ENCODE measurements at regions not wholly inside any gene's neighbourhood (a gene's known extent, or its start where the extent isn't known, plus 50 kb on each side); places are given as distances from the start of the nearest gene placed in this dataset.
A peak's percentile ranks its signal among the peaks of the same experiment; 100 is the strongest.

DNA sequence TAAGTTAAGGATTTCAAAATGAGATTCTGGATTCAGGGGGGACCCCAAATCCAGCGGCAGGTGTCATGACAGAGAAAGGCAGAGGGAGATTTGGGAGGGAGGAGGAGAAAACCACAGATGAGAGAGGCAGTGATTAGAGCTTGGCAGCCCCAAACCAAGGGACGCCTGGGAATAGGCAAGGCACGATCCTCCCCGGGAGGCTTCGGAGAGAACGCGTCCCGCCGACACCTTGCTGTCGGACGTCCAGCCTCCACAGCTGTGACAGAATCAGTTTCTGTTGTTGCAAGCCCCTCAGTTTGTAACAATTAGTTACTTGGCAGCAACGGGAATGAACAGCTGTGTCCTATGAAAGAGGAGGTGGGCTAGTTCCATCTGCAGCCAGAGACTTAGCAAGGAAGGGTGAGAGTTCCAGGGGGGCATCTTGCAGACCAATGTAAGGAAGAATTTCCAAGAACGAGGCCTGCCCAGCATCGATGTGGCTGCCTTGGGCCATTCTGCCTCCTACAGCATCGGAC is 110.7 kb upstream of the SDK2 start:
- DNase-seq, result no peak

DNA sequence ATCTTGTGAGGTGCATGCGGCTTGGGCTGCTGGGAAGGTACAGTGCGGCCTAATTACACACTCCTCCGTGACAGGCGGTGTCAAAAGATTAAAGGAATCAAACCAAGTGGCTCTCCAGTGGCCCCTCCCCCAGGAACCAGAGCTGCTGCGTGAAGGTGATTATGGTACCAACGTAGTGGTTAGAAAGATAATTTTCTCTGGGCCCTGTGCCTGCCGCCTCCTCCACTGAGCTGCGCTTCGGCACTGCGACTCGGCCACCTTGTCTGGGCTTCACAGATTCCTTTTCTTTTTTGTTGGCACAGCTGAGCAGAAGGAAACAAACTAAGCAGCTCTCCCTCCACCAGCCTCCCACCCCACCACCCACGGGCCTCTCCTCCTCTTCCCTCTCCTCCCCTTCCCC is 113.2 kb upstream of the SDK2 start:
- no peak for DNase-seq

DNA sequence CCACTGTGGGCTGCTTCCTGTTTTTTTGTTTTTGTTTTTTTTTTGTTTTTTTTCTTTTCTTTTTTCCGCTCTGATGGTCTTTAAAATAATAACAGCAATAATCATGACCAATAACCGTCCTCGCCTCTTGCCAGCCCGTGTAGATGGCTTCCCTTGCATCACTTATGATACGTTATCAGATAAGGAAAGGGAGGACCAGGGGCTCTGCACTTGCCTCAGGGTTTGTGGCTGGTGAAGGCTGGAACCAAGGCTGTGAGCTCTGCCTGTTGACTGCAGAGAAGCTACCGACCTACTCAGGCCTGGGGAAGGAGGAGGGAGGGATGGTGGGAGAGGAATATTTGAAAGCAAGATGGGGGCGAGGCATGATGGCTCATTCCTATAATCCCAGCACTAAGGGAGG is 114.0 kb upstream of the SDK2 start:
- no peak for DNase-seq

DNA sequence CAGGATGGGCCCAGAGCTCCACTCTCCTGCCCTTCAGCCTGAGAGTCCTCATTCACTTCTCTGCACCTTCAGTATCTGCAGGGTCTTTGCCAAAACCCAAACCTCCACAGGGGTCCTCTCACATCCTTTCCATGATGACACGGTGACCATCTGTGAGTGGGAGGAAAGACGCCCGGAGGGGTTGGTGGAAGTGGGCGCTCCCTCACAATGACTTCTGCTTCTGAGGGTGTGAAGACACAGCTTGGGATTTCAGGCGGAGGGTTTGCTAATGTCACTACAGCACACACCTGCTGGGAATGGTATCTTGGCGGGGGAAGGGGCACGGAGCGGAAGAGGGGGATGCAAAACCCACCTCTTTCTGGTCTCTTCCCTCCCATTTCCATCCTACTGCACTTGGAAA is 115.1 kb upstream of the SDK2 start:
- DNase-seq, result no peak

DNA sequence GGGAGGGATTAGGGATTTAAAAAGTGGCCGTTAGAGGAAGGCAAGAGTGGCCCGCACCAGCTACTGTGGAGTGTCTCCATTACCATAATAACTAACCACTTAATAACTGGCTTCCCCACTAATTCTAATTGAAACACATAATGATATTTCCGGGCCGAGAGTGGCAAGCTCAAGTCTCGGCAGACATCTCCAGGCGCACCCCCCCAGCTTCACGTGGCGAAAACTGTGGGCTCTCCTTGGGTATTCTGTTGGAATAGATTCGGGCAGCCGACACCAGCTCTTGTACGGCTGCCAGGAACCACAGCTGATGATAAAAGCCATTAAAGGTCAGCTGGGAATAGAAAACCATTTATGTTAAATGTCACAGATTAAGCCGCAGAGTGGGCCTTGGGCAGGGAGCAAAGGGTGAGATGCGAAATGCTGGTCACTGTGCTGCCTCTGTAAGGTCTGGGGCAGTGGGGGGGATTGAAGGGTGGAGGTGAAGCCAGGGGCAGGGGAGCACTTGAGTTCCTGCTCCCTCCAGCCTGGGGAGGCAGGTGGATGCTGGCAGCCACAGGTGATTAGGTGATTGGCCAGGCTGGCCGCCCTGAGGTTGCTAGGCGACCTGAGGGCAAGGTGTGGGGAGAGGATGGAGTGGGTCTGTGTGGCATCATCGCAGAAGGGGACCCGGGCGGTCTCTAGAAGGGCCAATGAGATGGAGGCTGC is 115.6 kb upstream of the SDK2 start:
- no peak for DNase-seq

DNA sequence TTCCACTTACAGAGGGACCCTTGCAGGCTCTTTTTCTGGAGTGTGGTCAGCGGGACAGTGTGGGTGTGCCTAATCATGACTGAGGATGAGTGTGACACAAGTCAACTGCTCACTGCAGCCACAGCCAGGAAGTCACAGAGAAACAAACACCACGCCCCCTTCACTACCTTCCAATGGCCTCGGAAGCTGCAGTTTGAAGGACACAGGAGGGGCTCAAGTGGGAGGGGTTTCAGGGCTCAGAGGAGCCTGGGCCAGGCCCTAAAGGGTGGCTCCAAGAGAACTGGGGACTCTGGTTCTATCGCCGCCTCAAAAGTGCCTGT is 116.2 kb upstream of the SDK2 start:
- DNase-seq, result no peak

DNA sequence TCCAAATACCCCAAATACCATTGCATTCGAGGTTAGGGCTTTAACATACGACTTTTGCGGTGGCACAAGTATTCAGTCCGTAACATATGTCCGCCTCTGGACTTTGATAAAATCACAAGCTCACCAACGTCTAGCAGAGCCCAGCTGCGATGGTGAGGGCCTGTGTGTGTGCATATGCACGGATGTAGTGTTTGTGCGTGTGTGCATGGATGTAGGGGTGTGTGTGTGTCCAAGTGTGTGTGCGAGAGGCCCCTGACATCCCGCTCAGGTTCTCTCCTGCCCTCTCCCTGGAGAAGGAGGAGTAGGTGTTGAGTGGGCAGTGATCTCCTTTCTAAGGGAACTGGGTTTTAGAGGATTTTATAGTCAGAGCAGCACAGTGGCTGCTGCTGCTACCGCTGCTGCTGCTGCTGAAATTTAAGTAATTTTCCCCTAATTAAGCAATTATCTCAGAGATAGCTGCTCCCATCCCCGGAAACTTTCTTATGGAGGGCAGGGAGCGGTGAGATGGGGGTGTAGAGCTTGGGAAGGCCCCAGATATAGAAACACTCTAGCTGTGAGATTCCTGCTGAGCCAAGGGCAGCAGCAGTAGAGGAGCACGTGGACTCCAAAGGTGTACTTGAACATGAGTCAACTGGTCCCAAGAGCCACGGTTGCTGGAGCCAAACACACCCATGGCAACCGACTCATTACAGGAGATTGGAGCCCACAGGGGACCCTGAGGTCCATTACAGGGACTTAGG is 121.7 kb upstream of the SDK2 start:
- DNase-seq, result no peak

DNA sequence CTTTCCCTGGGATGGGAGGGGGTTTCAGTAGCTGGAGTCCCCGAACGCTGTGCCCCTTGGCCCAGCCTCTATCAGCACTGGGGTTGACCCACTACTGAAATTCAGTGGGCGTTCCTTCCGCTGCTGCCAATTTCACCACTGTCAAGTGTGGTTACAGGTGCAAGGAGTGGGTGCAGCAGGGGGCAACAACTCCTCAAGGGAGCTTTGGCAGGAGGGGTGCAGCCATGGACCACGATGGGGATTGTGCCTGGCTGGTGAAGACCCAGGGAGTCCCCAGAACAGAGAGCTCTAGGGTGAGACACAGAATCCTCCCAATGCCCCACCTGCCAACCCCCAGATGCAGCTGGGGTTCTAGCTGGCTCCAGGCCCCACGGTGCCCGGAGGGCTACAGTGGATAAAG is 123.5 kb upstream of the SDK2 start:
- DNase-seq, result no peak

DNA sequence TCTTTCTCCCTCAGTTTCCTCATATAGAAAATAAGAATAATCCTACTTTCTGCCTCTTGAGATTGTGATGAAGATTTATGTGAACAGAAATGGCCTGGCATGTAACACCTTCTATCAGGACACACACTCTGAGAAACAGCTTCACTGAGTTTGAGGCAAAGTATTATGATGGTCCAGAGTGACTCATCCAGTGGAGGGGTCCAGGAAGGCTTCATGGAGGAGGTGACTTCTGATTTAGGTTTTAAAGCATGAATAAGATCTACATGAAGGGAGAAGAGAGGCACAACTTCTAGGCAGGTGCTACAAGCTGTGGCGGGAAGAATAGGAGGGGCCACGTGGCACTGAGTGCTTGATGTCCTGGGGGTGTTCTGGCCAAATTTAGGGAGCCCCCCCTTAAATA is 124.4 kb upstream of the SDK2 start:
- DNase-seq, result no peak

DNA sequence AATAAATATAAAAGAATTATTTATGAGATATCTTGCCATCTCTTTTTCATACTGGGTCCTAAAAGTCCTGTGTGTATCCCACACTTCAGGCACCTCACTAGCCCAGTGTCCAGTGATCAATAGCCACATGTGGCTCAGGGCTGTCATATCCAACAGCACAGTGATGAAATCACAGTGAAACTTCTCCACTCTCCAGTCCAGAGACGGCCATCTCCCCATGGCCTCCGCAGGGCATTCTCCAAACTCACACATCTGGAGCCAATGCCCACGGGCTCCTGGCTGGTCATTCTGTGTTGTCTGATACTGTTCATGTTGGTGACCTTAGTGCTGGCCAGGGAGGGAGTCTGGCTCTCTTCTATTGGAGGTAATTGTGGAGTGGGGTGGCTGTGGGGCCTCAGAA is 125.2 kb upstream of the SDK2 start:
- no peak for DNase-seq

DNA sequence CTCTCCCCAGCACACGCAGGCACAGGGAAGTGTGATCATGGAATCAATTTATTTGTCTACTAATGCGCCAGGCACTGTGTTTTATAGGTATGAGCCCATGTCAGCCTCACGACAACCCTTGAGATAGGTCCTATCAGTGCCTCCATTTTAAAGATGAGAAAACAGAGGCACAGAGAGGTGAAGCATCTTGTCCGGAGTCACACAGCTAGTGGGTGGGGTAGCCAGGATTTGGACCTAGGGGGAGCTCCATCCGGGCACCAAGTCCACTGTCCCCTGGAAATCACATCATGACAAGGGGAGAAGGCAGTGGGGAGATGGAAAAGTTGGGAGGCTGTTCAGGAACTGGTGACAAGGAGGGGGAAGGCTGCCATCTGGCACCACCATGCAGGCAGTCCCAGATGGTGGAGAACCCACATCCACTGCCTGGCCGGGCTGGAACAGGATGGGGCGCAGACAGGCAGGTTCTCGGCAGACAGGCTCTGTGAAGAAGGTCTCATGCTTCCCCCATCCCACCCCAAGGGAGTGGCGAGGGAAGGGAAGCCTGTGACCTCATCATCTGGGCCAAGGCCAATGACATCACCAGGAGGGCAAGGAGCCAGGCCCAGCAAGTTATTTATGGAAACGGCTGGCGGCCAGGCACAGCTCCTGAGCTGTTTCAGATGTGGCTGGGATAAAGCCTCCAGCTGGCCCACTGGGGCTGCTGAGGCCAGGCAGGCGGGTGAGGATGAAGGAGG is 126.0 kb upstream of the SDK2 start:
- DNase-seq, result peak; percentile 92

DNA sequence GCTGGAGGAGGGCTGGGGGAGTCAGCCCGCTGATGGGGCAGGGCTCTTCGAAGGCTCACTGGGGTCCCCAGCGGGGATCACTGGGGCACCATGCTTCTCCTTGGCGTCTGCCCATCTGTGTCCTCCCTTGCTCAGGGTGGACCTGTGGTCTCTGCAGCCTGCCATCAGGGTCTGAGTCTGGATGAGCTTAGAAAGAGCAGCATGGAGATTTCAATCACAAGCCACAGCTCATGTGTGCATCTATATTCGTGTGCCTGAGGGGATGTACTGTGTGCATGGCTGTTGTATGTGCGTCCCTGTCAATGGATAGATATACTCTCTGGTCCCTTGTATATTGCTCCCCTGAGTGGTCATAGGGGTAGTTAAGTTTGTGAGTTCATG is 126.6 kb upstream of the SDK2 start:
- DNase-seq, result no peak

DNA sequence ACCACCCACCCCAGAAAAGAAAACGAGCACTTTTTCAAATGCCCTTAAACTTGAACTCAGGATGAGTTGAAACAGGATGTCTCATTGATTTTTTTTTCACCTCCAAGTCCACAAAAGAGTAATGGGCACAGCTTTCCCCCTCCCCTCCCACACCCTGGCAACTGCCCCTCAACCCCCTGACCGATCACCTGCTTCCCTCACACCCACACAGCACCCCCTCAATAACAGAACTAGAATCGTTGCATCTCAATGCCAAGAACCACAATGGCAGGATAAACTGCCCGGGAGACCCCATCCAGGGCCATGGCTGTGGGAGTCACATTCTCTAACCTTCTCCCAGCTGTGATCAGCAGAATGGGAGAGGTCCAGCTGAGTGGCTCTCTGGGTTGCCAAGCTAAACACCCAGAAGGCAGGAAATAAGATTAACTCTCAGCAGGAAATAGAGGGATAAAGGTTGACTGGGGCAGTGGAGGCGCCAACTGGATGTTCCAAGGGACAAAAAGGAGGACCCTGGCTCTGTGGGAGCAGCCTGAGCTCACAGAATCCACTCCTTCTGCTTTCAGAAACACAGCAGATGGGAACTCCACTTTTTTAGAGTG is 128.0 kb upstream of the SDK2 start:
- DNase-seq, result no peak

DNA sequence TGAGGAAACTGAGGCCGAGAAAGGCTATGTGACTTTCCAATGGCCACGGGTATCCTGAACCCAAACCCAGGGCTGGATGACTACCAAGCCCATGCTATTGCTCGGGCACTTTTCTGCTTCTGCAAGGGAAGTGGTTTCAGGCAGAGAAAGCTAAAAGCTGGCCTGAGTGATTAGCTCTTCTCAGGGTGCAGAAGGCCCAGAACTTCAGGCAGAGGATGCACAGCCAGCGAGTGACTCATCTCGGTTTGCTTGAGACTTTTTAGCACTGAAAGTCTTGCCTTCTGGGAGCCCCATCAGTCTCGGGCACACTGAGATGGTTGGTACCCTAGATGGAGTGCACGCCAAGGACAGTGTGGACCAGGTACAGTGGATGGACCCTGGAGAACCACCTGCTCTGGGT is 129.5 kb upstream of the SDK2 start:
- DNase-seq, result peak; percentile 32

DNA sequence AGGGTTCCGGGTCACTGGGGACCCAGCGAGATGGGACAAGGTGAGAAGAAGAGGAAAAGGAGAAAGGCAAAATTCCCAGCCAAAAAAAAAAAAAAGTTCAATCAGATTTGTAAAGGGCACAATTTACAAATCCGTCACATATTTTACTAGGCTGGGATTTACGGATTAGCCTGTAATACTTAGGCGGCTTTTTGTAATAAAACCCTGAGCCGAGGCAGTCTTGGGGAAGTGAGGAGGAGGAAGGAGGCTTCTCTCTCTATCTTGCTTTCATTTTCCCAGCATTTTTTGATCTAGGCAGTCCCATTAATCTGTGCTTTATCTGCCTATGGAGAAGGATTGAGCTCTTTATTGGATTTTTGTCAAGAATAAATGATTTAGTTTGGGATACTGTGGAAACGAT is 130.6 kb upstream of the SDK2 start:
- DNase-seq, result no peak

DNA sequence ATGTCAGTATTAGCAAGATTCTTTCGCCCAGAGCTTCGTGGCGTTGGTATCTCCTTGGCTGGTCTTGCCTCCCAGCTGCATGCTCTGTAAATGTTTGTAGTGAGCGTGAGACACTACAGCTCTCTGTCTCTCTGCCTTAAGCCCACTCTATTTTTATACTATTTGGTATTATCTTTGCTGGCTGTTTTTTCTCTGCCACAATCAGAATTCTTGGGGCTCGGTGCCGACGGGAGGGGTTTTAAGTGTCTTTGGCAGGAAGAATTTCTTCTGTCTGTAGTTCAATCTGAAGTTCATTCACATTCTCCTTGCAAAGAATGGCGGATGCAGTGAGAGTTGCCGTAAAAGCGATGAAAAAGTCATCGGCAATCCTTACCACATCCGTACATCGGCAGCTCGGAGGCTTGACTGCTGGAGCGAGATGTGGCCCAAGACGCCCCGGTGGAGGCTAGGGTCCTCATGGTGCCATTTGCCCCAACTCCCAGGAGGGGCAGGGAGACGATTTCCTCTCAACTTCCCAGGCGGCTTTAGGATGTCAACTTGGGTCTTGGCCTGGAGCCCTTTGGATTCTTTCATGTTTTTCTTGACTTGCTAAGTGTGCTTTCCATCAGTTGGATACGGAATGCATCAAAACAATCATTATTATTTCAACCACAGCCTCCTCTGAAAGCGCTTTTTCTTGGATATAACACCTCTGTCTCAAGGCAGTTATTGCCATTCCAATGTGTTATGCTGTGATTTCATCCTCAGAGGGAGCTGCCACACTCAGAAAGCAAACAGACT is 132.3 kb upstream of the SDK2 start:
- DNase-seq, result no peak

DNA sequence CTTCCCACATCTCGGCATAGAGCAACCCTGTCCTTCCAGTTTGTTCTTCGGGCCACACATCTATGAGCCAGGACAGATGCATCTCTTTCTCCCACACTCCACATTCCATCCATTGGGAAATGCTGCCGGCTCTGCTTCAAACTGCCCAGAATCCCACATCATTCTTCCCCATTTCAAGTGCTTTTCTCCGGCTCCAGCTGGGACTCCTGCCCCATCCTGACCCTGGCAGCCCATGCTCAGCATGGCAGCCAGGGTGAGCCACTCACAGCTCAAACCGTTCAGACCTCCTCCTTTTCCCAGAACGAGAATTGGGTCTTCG is 132.8 kb upstream of the SDK2 start:
- DNase-seq, result no peak

DNA sequence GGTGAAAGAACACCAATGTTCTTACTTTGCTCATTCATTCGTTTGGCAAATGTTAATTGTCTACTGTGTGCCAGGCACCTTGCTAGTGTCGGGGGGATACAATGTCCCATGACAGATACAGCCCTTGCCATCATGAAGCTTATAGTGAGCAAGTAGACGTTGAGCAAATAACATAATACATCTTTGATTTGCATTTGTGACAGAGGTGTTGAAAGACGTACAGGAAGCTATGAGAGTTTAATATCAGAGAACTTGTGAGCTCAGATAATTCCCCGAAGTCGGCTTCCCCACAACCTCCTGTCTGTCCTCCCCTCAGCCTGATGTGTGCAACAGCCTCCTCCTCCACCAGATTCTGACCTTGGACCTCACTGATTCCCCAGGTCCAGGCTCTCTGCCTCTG is 138.0 kb upstream of the SDK2 start:
- no peak for DNase-seq

DNA sequence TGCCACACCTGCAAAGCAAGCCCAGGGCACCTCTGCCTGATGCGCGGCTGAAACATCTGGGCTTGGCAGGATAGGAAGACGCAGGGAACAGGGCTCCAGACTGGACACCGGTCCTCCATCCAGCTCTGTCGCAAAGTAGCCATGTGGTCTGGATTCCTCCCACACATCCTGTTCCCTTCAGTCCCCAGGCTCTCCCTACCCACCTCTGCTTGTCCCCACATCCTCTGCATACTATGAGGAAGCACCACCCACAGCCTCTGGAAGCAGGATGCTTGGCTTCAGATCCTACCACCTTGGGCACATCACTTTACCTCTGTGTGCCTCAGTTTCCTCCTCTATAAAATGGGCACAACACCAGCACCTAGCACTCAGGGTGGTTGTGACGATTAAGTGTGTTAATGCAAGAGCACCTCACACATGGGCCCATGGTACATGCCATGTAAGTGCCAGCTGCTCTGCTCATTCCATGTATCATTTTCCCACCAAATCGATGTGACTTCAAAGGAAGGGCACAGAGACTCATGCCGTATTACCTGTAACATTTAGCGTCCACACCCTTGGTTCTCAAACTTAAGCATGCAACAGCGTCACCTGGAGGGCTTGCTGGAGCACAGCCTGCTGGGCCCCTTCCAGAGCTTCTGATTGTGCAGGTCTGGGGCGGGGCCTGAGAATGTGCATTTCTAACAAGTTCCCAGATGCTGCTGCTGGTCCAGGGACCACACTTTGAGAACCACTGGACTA is 138.6 kb upstream of the SDK2 start:
- no peak for DNase-seq

DNA sequence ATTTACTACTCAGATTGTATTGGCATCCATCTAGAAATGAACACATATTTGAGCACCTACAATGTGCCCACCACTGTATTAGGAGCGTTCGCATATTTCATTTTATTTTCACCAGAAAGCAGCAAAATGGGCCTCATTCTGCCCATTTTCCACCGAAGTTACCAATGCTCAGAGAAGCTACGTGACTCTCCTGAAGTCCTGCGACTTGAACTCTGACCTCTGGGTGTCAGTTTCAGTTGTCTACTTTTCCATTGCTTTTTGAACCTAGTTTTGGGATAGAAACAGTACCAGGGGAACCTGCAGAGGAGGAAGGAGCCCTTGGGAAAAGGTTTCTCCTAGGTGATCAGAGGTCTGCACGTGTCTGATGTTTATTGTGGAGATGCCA is 139.1 kb upstream of the SDK2 start:
- DNase-seq, result no peak

DNA sequence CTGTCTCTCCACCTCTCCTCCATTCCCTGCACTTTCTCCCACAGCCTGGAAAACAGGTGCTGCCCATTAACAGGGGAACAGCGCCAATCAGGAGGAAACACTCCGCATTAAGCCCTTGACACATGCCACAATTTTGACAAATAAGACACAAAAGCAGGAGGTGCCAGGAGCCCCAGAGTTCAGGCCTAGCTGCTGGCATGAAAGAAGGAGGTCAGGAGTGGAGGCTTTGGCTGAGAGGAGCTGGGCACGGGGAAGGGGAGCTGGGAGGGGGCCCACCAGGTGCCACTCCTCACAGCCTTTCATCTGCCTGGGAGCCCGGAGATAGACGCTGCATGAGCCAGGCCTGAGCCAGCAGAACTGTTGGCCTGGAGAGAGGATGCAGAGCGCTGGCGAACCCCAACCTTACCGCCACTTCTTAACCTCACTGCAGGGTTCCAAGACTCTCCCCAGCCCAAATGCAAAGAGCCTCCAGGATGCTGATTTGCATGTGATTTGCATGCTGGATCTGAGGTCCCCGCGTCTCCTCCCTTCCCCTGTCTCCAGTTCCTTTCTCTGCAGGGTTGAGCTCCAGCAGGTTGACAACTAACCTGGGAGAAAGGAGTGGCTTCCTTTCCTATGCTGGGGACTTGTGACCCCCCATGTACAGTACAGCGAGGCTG is 139.8 kb upstream of the SDK2 start:
- DNase-seq, result no peak

DNA sequence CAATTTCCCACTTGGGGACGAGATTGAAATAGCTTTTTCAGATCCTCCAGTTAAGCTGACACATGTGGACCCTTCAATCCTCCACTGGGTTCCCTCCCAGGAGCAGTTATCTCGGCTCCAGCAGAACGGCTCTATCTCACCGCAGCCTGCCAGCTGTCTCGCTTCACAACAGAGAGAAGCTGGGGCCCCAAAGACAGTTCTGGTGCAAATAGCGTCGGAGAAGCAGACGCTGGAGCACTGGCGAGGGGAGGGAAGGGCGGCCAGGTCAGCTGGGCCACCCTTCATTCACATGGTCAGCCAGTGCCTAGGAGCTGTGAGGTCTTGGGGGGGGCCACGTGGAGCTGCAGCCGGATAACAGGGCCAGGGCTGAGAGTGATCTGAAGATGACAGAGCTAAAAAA is 141.3 kb upstream of the SDK2 start:
- DNase-seq, result no peak
